Transverse colon (tissue), 4 donors: ENCODE measurements at regions not wholly inside any gene's neighbourhood (a gene's known extent, or its start where the extent isn't known, plus 50 kb on each side); places are given as distances from the start of the nearest gene placed in this dataset.

Experiments
- CTCF ChIP-seq, 5 experiments: fragments of 200-600 bp in 3 of 5; fragments of 450-650 bp in 2 of 5; sonication (generic) in 3 of 5; IDR thresholded peaks; 1 replicate in 2 of 5; 2 replicates in 3 of 5; pipeline ENCODE4 v1.5.1; 2016 to 2017; ENCODE audit warnings: antibody characterized with exemption in 5 of 5, inconsistent platforms in 3 of 5, mild to moderate bottlenecking in 2 of 5, moderate library complexity in 1 of 5
- EP300 ChIP-seq: sonication (generic); formaldehyde crosslinking; IDR thresholded peaks from one replicate; pipeline ENCODE4 v1.6.1; 2017; ENCODE audit warnings: antibody characterized with exemption, low read depth
- POLR2A ChIP-seq: fragments of 450-650 bp; IDR thresholded peaks from one replicate; pipeline ENCODE4 v1.6.1; 2016; ENCODE audit warnings: antibody characterized with exemption, mild to moderate bottlenecking, moderate library complexity
- POLR2AphosphoS5 ChIP-seq, 3 donors: sonication (generic); formaldehyde crosslinking; IDR thresholded peaks; one replicate each; pipeline ENCODE4 v1.6.1; 2016; ENCODE audit warnings: antibody characterized with exemption in 3 of 3

- TF ChIP-seq CTCF (IDR thresholded peaks at IDR 0.05) (no peak), POLR2A (no peak), POLR2AphosphoS5 (IDR thresholded peaks at IDR 0.05) (no peak), EP300 (no peak)
Observed at GRCh38 chr7:83777406-83778072, 128.6 kb upstream of the SEMA3E start.
